ENCODE measurements at regions not wholly inside any gene's neighbourhood (a gene's known extent, or its start where the extent isn't known, plus 50 kb on each side); places are given as distances from the start of the nearest gene placed in this dataset.

DNA sequence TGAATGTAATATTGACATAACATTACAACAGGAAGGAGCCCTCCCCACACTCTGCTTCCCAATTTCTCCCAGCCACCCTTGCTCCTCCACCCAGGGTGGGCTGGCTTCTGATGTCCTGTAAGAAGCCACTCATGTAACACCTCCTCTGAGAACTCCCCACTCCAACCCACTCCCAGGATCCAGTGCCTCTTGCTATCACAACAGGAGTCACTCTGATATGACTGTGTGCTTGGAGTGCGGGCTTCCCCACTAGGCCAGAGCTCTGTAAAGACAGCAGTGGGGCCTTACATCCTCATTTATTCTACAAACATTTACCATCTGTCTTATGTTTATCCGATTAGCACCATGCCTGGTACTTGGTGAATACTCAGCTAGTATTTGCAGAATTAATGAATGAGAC, 65.1 kb downstream of the PTGR3 start:
- 93% methylated on average over 2 of the region's 2 CpGs for WGBS (ENCODE audit: low lambda C conversion rate, missing lambda C conversion rate)
- no peak overlapping the region for H3K4me2 ChIP-seq
- TF ChIP-seq EZH2 (IDR thresholded peaks at IDR 0.05; ENCODE audit: borderline replicate concordance) (no peak), CTCF (IDR thresholded peaks at IDR 0.05; ENCODE audit: poor library complexity) (no peak), EZH2phosphoT487 (IDR thresholded peaks at IDR 0.05; ENCODE audit: low read depth, severe bottlenecking, unreplicated experiment) (no peak)
- no peaks in the 10 kb centered on the region for H3K36me3 ChIP-seq (replicated peaks; ENCODE audit: insufficient read depth, low read depth)
- H3K4me1 ChIP-seq (ENCODE audit: insufficient read depth), result no peaks in the 10 kb centered on the region
- no peaks in the 10 kb centered on the region for H3K79me2 ChIP-seq
- H4K20me1 ChIP-seq (ENCODE audit: insufficient read depth, poor library complexity, severe bottlenecking), result no peaks in the 10 kb centered on the region
- no peak for DNase-seq (ENCODE audit: low spot score)
- H3K4me3 ChIP-seq, result no peak overlapping the region
- no peaks in the 10 kb centered on the region for H3K27me3 ChIP-seq
- no peak overlapping the region for H3K27ac ChIP-seq
- H2AFZ ChIP-seq, result no peak overlapping the region
- no peaks in the 10 kb centered on the region for H3K9me2 ChIP-seq (replicated peaks; ENCODE audit: insufficient read depth)
- no peaks in the 10 kb centered on the region for H3K9me3 ChIP-seq (ENCODE audit: low read depth)

DNA sequence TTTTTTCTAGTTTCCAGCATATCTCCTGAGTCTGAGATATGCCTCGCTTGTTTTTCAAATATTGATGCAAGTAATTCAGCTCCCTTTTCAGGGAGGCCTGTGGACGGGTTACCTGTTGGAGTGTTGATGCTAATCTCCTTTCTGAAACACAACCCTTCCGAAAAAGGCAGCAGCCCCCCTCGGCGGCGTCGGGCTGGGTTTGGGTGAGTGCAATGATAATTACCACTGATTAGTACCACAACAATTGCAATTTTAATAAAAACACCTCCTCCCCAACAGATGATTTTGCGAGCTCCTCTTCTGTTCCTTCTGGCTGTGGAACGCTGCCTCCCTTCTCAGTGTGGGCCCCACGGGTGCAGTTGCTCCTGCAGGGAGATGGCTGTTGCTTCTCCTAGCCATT, 66.3 kb downstream of the PTGR3 start:
- H3K9me3 ChIP-seq (ENCODE audit: low read depth), result no peaks in the 10 kb centered on the region
- H2AFZ ChIP-seq, result no peak overlapping the region
- TF ChIP-seq CTCF (IDR thresholded peaks at IDR 0.05; ENCODE audit: poor library complexity) (no peak), EZH2 (IDR thresholded peaks at IDR 0.05; ENCODE audit: borderline replicate concordance) (no peak), EZH2phosphoT487 (IDR thresholded peaks at IDR 0.05; ENCODE audit: low read depth, severe bottlenecking, unreplicated experiment) (no peak)
- no peak overlapping the region for H3K4me2 ChIP-seq
- no peaks in the 10 kb centered on the region for H4K20me1 ChIP-seq (ENCODE audit: insufficient read depth, poor library complexity, severe bottlenecking)
- H3K27me3 ChIP-seq, result no peaks in the 10 kb centered on the region
- no peaks in the 10 kb centered on the region for H3K36me3 ChIP-seq (replicated peaks; ENCODE audit: insufficient read depth, low read depth)
- DNase-seq (ENCODE audit: low spot score), result no peak
- no peaks in the 10 kb centered on the region for H3K79me2 ChIP-seq
- no peak overlapping the region for H3K4me3 ChIP-seq
- H3K4me1 ChIP-seq (ENCODE audit: insufficient read depth), result no peaks in the 10 kb centered on the region
- H3K27ac ChIP-seq, result no peak overlapping the region
- 90% methylated on average over 10 of the region's 10 CpGs for WGBS (ENCODE audit: low lambda C conversion rate, missing lambda C conversion rate)
- H3K9me2 ChIP-seq (replicated peaks; ENCODE audit: insufficient read depth), result no peaks in the 10 kb centered on the region

DNA sequence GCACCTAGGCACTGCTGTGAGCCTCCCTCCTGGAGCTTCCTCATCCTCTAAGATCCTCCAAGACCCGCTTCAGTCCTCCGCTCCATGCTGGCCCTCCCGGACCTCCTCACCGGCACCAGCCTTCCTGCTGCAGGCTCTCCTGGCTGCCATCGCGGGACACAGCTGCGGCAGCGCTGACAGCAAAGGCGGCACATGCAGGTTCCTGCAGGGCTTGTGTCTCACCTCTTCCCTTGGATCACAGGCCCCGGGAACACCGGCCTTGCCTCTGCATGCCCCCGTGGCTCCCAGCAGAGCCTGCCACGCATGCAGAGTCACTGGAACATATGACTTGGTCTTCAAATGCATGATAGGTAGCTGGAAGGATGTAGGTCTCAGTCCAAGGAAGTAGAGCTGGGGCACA, 67.2 kb downstream of the PTGR3 start:
- Histone ChIP-seq H2AFZ (no peak overlapping the region), H3K4me1 (ENCODE audit: insufficient read depth) (no peaks in the 10 kb centered on the region), H3K4me3 (no peak overlapping the region), H3K4me2 (no peak overlapping the region), H4K20me1 (ENCODE audit: insufficient read depth, poor library complexity, severe bottlenecking) (no peaks in the 10 kb centered on the region), H3K9me2 (replicated peaks; ENCODE audit: insufficient read depth) (no peaks in the 10 kb centered on the region), H3K9me3 (ENCODE audit: low read depth) (no peaks in the 10 kb centered on the region), H3K36me3 (replicated peaks; ENCODE audit: insufficient read depth, low read depth) (no peaks in the 10 kb centered on the region), H3K79me2 (no peaks in the 10 kb centered on the region), H3K27ac (no peak overlapping the region), H3K27me3 (no peaks in the 10 kb centered on the region)
- TF ChIP-seq EZH2phosphoT487 (IDR thresholded peaks at IDR 0.05; ENCODE audit: low read depth, severe bottlenecking, unreplicated experiment) (no peak), EZH2 (IDR thresholded peaks at IDR 0.05; ENCODE audit: borderline replicate concordance) (no peak), CTCF (IDR thresholded peaks at IDR 0.05; ENCODE audit: poor library complexity) (no peak)
- no peak for DNase-seq (ENCODE audit: low spot score)
- 93% methylated on average over 13 of the region's 13 CpGs for WGBS (ENCODE audit: low lambda C conversion rate, missing lambda C conversion rate)

DNA sequence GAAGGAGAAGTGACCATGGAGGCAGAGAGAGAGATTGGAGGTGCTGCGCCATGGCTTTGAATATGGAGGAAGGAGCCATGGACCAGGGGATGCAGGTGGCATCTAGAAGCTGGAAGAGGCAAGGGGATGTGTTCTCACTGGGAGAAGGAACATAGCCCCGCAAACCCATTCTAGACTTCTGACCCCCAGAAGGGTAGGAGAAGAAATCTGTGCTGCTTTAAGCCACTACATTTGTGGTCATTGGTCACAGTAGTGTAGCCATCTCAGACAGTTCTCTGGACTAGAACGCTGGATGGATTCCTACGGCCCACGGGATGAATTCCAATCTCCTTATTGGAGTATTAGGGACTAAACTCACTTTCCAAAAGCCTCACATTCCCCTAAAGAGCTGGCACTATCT, 67.8 kb downstream of the PTGR3 start:
- H3K9me3 ChIP-seq (ENCODE audit: low read depth), result no peaks in the 10 kb centered on the region
- no peak overlapping the region for H2AFZ ChIP-seq
- no peaks in the 10 kb centered on the region for H4K20me1 ChIP-seq (ENCODE audit: insufficient read depth, poor library complexity, severe bottlenecking)
- no peaks in the 10 kb centered on the region for H3K36me3 ChIP-seq (replicated peaks; ENCODE audit: insufficient read depth, low read depth)
- no peak for DNase-seq (ENCODE audit: low spot score)
- no peaks in the 10 kb centered on the region for H3K27me3 ChIP-seq
- H3K79me2 ChIP-seq, result no peaks in the 10 kb centered on the region
- H3K4me1 ChIP-seq (ENCODE audit: insufficient read depth), result no peaks in the 10 kb centered on the region
- H3K4me2 ChIP-seq, result no peak overlapping the region
- TF ChIP-seq EZH2 (IDR thresholded peaks at IDR 0.05; ENCODE audit: borderline replicate concordance), result no peak
- TF ChIP-seq CTCF (IDR thresholded peaks at IDR 0.05; ENCODE audit: poor library complexity), result no peak
- TF ChIP-seq EZH2phosphoT487 (IDR thresholded peaks at IDR 0.05; ENCODE audit: low read depth, severe bottlenecking, unreplicated experiment), result no peak
- 85% methylated on average over 5 of the region's 5 CpGs for WGBS (ENCODE audit: low lambda C conversion rate, missing lambda C conversion rate)
- H3K27ac ChIP-seq, result no peak overlapping the region
- no peak overlapping the region for H3K4me3 ChIP-seq
- H3K9me2 ChIP-seq (replicated peaks; ENCODE audit: insufficient read depth), result no peaks in the 10 kb centered on the region

Data from hepatocyte (in vitro differentiated cells).